CD14-positive monocyte (primary cell): ENCODE measurements at regions not wholly inside any gene's neighbourhood (a gene's known extent, or its start where the extent isn't known, plus 50 kb on each side); places are given as distances from the start of the nearest gene placed in this dataset.

Source experiments
- DNase-seq, 3 donors: peaks; one replicate each; pipeline ENCODE4 v3.0.0-alpha.2; 2011 to 2022
- H2AFZ ChIP-seq: 2 replicates; pipeline ENCODE4 v1.6.0; 2012; ENCODE audit warnings: mild to moderate bottlenecking, low read depth, low read length, inconsistent platforms; ENCODE audit not compliant: insufficient read depth, poor library complexity, severe bottlenecking
- H3K27ac ChIP-seq, 2 donors: 1 replicate in 1 of 2; 2 replicates in 1 of 2; pipeline ENCODE4 v1.5.1; 2012 to 2013; ENCODE audit warnings: low read length in 2 of 2, control low read depth in 1 of 2, inconsistent platforms in 1 of 2, low read depth in 1 of 2, mild to moderate bottlenecking in 1 of 2
- H3K27me3 ChIP-seq, 2 donors: one replicate each; pipeline versions ENCODE4 v1.6.0 to v1.6.1; 2011 to 2013; ENCODE audit warnings: low read length in 2 of 2; ENCODE audit not compliant: control insufficient read depth in 2 of 2, insufficient read depth in 2 of 2
- H3K36me3 ChIP-seq, 2 donors: replicated peaks in 1 of 2; 1 replicate in 1 of 2; 2 replicates in 1 of 2; pipeline versions ENCODE4 v1.5.1 to v1.6.1; 2012 to 2013; ENCODE audit warnings: low read length in 2 of 2, control low read depth in 1 of 2, inconsistent platforms in 1 of 2, mild to moderate bottlenecking in 1 of 2; ENCODE audit not compliant: insufficient read depth in 2 of 2, control insufficient read depth in 1 of 2
- H3K4me1 ChIP-seq, 2 donors: 1 replicate in 1 of 2; 2 replicates in 1 of 2; pipeline versions ENCODE4 v1.5.1 to v1.6.1; 2012 to 2013; ENCODE audit warnings: low read length in 2 of 2, control low read depth in 1 of 2, inconsistent platforms in 1 of 2, mild to moderate bottlenecking in 1 of 2, moderate library complexity in 1 of 2; ENCODE audit not compliant: insufficient read depth in 2 of 2, control insufficient read depth in 1 of 2
- H3K4me2 ChIP-seq: replicated peaks from 2 replicates; pipeline ENCODE3; 2012; ENCODE audit warnings: low read length, moderate library complexity, mild to moderate bottlenecking; ENCODE audit not compliant: poor library complexity, severe bottlenecking; ENCODE audit errors: extremely low read depth
- H3K4me3 ChIP-seq, 3 experiments: fragments of 200-600 bp in 1 of 3; sonication (generic) in 1 of 3; replicated peaks in 1 of 3; 1 replicate in 2 of 3; 2 replicates in 1 of 3; pipeline ENCODE4 v1.5.1; 2011 to 2013; ENCODE audit warnings: low read length in 3 of 3, mild to moderate bottlenecking in 3 of 3, control low read depth in 2 of 3, low read depth in 2 of 3, inconsistent platforms in 1 of 3, moderate library complexity in 1 of 3
- H3K79me2 ChIP-seq: 2 replicates; pipeline ENCODE4 v1.6.0; 2012; ENCODE audit warnings: mild to moderate bottlenecking, control low read depth, inconsistent platforms, low read length, moderate library complexity; ENCODE audit not compliant: insufficient read depth
- H3K9ac ChIP-seq: 2 replicates; pipeline ENCODE4 v1.6.0; 2017; ENCODE audit warnings: low read length, mild to moderate bottlenecking; ENCODE audit not compliant: insufficient read depth, poor library complexity, severe bottlenecking
- H3K9me3 ChIP-seq, 2 donors: replicated peaks in 1 of 2; 1 replicate in 1 of 2; 2 replicates in 1 of 2; pipeline versions ENCODE4 v1.5.1 to v1.6.1; 2012 to 2013; ENCODE audit warnings: low read length in 2 of 2, control low read depth in 1 of 2; ENCODE audit not compliant: control insufficient read depth in 1 of 2, insufficient read depth in 1 of 2
- H4K20me1 ChIP-seq: 2 replicates; pipeline ENCODE4 v1.6.0; 2012; ENCODE audit warnings: mild to moderate bottlenecking, low read length, control low read depth, moderate library complexity; ENCODE audit not compliant: insufficient read depth
- H3K27ac Mint-ChIP-seq, 7 donors: one replicate each; pipeline ENCODE4 v1.8.0; 2020; ENCODE audit warnings: mild to moderate bottlenecking in 7 of 7, mixed read lengths in 7 of 7, moderate library complexity in 6 of 7, inconsistent platforms in 2 of 7
- H3K27me3 Mint-ChIP-seq, 3 donors: one replicate each; pipeline ENCODE4 v1.8.0; 2021 to 2022; ENCODE audit warnings: low read depth in 3 of 3, mild to moderate bottlenecking in 3 of 3, mixed read lengths in 3 of 3, moderate library complexity in 3 of 3, inconsistent platforms in 1 of 3
- H3K36me3 Mint-ChIP-seq, 2 donors: one replicate each; pipeline ENCODE4 v1.8.0; 2020; ENCODE audit warnings: mixed read lengths in 2 of 2, inconsistent platforms in 1 of 2, mild to moderate bottlenecking in 1 of 2
- H3K4me1 Mint-ChIP-seq: one replicate; pipeline ENCODE4 v1.8.0; 2020; ENCODE audit warnings: mild to moderate bottlenecking, mixed read lengths
- H3K4me3 Mint-ChIP-seq, 2 donors: one replicate each; pipeline ENCODE4 v1.8.0; 2020; ENCODE audit warnings: mild to moderate bottlenecking in 2 of 2, mixed read lengths in 2 of 2, moderate library complexity in 1 of 2
- H3K9me3 Mint-ChIP-seq, 7 donors: one replicate each; pipeline ENCODE4 v1.8.0; 2020 to 2022; ENCODE audit warnings: mixed read lengths in 7 of 7, mild to moderate bottlenecking in 6 of 7, moderate library complexity in 6 of 7, inconsistent platforms in 2 of 7
- WGBS: methylation state at CpG from one replicate; pipeline ENCODE4 v1.1.5; 2013; ENCODE audit warnings: missing lambda C conversion rate; ENCODE audit not compliant: insufficient coverage; 5-methylcytosine and 5-hydroxymethylcytosine counted together
- intact Hi-C, 2 donors: fragments of 100-400 bp; cut with micrococcal nuclease; formaldehyde crosslinking; loops; one replicate each; pipeline versions ENCODE4 v1.15.0 to v1.15.1; 2023
- TF ChIP-seq, protein P1 (sequence below): fragments of 200-600 bp; IDR thresholded peaks from one replicate; pipeline ENCODE4 v1.8.0; 2022; ENCODE audit warnings: antibody characterized with exemption, mild to moderate bottlenecking

DNA sequence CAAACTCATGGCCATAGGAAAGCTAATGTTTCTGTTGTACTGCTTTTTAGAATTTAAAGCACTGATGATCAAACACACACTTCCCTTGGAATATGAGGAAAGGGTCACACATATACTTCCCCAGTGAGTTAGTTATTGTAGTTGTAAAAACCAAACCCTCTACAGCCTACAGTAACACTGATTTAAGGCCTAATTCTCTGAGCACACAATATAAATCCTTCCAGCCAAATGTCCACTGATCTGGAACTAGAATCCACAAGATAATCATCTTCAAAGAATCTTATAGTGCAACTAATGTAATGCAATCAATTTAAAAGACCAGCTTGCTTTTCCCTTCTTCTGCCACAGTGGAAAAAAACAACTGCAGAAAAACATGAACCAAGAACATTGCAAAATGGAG, 219.3 kb downstream of the CAAP1 start:
- H3K4me3 Mint-ChIP-seq: no peak overlapping the region
- no peak overlapping the region for H3K27ac ChIP-seq
- no peak overlapping the region for H2AFZ ChIP-seq
- intact Hi-C loops: no loop called here
- no peaks in the 10 kb centered on the region for H3K36me3 Mint-ChIP-seq
- no peak overlapping the region for H3K4me2 ChIP-seq
- H3K9me3 ChIP-seq: no peaks in the 10 kb centered on the region
- no peaks in the 10 kb centered on the region for H3K4me1 ChIP-seq
- H3K4me3 ChIP-seq: no peak overlapping the region
- DNase-seq: no peak
- no peaks in the 10 kb centered on the region for H3K27me3 Mint-ChIP-seq
- H3K79me2 ChIP-seq: no peaks in the 10 kb centered on the region
- no peaks in the 10 kb centered on the region for H4K20me1 ChIP-seq
- no peaks in the 10 kb centered on the region for H3K9me3 Mint-ChIP-seq
- H3K36me3 ChIP-seq: no peaks in the 10 kb centered on the region
- no peaks in the 10 kb centered on the region for H3K4me1 Mint-ChIP-seq
- H3K27ac Mint-ChIP-seq: no peak overlapping the region
- H3K9ac ChIP-seq: no peak overlapping the region
- TF ChIP-seq, protein P1, sequence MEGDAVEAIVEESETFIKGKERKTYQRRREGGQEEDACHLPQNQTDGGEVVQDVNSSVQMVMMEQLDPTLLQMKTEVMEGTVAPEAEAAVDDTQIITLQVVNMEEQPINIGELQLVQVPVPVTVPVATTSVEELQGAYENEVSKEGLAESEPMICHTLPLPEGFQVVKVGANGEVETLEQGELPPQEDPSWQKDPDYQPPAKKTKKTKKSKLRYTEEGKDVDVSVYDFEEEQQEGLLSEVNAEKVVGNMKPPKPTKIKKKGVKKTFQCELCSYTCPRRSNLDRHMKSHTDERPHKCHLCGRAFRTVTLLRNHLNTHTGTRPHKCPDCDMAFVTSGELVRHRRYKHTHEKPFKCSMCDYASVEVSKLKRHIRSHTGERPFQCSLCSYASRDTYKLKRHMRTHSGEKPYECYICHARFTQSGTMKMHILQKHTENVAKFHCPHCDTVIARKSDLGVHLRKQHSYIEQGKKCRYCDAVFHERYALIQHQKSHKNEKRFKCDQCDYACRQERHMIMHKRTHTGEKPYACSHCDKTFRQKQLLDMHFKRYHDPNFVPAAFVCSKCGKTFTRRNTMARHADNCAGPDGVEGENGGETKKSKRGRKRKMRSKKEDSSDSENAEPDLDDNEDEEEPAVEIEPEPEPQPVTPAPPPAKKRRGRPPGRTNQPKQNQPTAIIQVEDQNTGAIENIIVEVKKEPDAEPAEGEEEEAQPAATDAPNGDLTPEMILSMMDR: no peak
- H3K27me3 ChIP-seq: no peaks in the 10 kb centered on the region

DNA sequence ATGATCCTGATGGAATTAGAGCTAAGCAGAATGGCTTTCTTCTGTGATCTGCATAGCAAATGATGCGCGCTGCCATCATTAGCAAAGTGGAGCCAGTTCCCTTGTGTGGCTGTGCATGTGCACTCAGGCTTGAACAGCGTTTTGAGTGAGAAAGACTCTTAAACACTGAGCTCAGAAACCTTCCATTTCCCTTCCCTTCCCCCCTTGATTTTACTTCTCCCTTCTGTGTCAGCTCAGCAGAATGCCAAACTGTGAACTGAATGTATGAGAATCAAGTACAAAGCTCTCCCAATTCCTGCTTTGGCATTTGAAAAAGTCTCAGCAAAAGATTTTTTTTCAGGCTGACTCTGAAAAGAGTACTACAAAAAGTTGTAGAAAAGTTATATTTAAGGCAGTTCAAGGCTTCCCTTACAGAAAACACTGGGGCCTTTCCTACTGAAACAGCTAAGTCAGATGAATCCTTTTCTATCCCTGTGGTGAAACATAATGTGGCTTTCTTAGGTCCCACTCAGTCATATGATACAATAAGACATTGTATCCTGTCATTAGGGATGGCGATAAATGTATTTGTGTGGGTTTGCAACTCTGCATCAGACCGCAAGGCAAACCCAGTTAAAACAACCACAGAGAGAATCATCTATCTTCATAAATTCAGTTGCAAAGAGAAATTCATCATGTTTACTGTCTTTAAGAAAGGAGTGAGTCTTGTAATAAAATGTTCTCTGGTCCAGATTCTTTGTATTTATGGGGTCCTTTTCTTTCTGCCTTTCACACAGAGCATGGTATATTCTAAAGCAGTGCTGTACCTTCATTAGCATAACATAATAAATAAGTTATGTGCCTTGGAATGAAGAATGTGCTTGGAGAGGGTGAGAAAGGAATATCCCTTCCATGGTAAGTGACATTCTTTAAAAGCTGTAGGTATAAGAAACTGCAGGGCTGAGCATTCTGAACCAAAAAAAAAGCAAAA, 222.6 kb downstream of the CAAP1 start:
- peaks cover 0 to 2% (median 0%) of the 10 kb centered on the region in 7 donors for H3K9me3 Mint-ChIP-seq
- Histone ChIP-seq H3K9me3 (no peaks in the 10 kb centered on the region), H3K4me1 (no peaks in the 10 kb centered on the region), H3K27me3 (no peaks in the 10 kb centered on the region), H3K36me3 (no peaks in the 10 kb centered on the region), H3K27ac (no peak overlapping the region), H2AFZ (no peak overlapping the region), H3K4me2 (no peak overlapping the region), H4K20me1 (no peaks in the 10 kb centered on the region), H3K4me3 (no peak overlapping the region), H3K9ac (no peak overlapping the region), H3K79me2 (no peaks in the 10 kb centered on the region)
- intact Hi-C loops: no loop called here
- TF ChIP-seq, protein P1: no peak
- no peak overlapping the region for H3K4me3 Mint-ChIP-seq
- H3K36me3 Mint-ChIP-seq: no peaks in the 10 kb centered on the region
- no peak for DNase-seq
- H3K27ac Mint-ChIP-seq: no peak overlapping the region
- no peaks in the 10 kb centered on the region for H3K27me3 Mint-ChIP-seq
- whole genome bisulfite sequencing: 90% methylated on average over 2 of the region's 5 CpGs
- H3K4me1 Mint-ChIP-seq: no peaks in the 10 kb centered on the region
